HG03045 (cell line): ENCODE measurements at regions not wholly inside any gene's neighbourhood (a gene's known extent, or its start where the extent isn't known, plus 50 kb on each side); places are given as distances from the start of the nearest gene placed in this dataset.

Experiments
- ATAC-seq: cut with Tn5 transposase; IDR thresholded peaks from one replicate; pipeline ENCODE4 v1.9.1; 2021; ENCODE audit warnings: mild to moderate bottlenecking, moderate library complexity; ENCODE audit not compliant: unreplicated experiment

DNA sequence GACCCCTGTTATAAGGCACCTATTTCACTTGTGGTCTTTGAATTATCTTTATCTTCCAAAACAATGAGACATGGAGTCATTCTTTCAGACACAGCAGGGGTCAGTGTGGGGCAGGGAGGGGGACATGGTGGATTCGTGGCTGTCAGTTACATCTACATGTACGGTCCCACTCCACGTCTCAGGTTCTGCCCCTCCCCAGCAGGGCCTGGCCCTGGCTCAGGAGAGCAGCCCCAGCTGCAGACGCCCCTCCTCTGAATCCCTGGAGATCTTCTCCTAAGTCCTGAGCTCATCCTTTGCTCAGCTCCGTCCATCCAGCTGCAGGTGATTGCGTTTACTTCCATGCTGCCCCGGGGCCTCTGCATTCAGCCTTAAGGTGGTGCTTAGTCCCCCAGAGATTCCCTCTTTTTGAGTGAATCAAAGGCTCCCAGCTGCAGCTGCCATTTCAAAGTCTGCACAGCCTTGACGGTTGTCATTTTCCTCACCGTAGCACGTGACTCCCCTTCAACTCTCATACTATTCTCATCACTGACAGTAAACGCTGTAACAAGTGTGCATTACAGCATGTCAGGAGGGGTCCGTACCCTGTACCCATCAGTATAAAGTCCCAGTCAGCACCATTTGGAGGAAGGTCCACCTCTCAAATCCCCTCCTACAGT lies 113.4 kb upstream of the TCERG1L start:
- ATAC-seq = no peak

DNA sequence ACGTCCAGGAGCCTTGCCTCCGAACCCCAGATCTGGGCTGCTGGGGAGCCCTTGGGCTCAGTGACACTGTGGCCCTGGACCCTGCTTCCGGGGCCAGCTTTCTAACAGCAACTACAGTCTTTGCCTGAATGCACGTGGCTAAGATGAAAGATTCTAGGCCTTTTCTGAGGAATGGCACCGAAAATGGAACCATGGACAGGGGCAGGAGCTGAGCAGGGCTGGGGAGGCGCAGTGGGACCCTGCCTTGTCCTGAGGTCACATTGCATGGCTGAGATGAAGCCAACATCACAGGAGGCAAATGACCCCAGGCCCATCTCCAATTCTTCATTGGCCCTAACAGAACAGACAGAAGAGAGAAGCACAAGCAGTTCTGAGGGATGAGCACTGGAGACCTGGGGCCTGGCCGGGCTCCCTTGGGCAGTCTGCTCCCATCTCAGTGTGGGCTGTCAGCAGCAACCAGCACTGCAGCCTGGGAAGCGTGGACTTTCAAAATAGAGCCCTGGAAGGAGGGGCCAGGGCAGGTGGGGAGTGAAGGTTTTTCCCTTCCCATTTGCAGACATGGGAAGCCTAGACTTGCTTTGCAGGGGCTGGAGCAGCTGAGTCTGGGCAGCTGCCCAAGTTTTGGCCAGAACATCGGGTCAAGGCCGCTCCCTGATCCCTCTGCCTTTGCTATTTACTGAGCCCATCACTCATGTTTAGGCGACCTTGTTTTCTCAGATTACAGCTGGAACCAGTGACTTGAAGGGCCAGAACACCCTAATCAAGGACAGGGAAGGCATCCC lies 114.4 kb upstream of the TCERG1L start:
- ATAC-seq = no peak

DNA sequence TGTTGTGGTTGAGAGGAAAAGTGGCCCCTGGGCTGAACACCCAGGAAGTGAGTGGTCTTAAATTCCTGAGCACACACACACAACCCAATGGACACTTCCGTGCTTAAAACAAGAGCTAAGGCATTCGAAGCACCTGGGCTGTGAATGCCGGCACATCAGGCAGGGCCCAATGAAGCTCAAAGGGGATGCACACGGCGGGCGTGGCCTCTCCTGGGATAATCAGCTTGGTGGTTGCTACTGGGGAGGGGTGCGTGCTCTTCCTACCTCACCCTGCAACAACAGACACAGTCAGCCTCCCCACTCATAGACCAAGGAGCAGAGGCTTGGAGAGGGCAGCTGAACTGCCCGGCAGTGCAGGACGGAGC lies 115.0 kb upstream of the TCERG1L start:
- no peak for ATAC-seq

DNA sequence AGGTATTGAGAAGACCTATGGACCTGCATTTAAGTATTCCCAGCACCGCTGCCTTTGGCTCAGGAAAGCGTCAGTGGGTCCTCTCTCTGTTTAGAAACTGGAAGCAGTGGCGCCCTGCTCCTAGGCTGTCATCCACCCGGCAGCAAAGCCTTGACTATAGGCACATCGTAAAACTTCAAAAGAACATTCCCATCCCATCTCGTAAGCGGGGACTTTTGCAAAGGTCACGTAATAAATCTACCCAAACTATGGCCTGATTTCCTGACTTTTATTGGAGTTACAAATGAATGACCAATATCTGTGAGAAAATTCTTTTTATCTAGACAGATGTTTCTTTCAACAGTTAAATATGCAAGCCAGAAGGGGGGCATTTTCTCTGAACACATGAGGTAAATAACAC lies 115.8 kb upstream of the TCERG1L start:
- no peak for ATAC-seq

DNA sequence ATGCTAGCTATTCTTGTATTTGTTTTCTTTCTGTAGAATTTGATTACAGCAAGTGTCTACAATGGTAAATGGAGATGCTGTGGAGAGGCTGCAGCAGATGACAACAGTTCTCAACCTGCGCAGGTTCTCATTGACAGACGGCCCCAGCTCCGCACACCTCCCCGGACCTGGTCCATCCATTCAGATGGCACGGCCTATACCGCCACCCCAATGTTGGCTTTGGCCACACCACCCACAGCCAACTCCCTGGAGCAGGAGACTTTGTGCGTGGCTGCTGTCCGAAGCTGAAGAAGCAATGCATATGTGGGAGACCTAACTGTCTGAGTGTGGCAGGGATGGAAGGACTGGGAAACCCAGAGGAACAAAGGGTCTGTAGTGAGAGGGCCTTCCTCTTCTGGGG lies 116.4 kb upstream of the TCERG1L start:
- no peak for ATAC-seq

DNA sequence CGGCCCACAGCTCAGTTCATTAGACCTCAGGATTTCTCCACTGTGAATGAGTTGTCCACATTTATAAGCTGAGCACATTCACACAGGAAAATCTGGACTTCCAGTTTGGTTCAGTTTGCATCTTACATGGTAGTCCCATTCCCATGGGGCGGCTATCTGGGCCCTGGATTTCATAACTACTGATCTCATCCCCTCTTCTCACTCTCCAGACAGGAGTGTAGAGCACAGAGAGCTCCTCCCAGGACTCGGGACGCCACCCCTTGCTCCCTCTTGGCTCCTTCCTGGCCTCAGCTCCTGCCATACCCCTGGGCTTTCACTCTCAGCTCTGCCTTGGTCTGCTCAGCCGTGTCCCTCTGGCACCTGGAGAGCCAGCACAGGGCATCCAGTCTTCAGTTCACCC lies 117.6 kb upstream of the TCERG1L start:
- no peak for ATAC-seq

DNA sequence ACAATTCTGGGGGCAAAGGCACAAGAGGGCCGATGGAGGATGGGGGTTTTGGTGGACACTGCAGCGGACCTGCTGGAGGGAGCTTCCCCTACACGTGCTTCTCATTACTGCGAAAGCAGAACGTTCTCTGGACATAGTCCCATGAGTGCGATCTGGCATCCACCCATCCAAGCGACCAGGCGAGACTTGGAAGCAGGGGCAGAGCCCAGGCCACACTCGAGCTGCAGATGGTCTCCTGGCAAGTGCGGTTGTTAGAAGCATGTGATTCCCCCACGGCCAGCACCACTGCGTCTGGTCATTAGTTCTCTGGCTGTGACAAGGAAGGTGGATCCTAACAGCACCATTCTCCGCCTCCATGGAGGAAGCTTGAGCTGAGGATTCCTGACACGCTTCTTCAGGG lies 118.4 kb upstream of the TCERG1L start:
- ATAC-seq = no peak

DNA sequence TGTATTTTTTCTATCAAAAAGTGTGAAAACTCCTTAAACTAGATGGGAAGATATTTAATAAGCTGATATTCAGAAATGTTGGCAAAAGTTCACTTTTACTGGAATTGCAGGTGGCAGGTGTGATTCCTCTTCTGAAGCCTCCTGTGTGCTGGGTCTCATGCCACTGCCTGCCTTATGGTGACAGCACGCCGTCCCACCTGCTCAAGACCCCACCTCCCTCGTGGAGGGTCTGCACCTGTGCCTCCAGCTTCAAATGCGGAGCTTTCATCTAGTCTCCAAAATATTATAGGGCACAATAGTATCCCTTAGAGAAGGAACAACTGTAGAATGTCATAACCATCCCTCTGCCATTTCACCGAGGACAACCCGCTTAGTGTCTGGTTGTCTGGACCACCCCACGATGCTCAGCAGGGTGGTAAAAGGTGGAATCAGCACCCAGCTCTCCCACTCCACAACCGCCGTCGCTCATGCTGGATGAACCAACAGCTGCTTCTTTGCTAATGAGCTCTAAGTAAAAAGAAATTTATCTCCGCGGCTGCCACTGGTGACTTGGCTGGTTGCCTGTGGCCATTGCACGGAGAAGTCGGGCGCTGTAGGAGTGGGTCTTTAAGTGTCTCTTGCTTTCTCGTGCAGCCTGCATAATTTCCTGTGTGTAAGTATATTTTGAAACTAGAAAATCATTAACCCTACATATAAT lies 119.3 kb upstream of the TCERG1L start:
- ATAC-seq = no peak

DNA sequence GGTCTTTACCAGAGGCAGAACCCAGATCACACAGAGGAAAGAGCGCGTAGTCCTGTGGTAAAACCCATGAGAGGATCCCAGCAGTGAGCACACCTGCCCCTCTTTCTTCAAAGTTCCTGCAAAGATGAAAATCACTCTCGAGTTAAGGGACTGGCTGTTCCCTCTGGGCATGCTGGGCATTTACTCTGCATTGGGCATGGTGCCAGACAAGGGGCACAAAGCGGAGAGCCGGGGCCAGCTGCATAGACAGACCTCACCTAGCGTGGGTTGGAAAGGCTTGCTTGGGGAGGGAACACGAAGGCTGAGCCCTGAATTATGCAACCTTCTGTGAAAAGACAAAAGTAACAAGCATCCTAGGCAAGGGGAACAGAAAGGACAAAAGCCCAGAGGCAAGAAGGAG lies 120.0 kb upstream of the TCERG1L start:
- ATAC-seq = no peak

DNA sequence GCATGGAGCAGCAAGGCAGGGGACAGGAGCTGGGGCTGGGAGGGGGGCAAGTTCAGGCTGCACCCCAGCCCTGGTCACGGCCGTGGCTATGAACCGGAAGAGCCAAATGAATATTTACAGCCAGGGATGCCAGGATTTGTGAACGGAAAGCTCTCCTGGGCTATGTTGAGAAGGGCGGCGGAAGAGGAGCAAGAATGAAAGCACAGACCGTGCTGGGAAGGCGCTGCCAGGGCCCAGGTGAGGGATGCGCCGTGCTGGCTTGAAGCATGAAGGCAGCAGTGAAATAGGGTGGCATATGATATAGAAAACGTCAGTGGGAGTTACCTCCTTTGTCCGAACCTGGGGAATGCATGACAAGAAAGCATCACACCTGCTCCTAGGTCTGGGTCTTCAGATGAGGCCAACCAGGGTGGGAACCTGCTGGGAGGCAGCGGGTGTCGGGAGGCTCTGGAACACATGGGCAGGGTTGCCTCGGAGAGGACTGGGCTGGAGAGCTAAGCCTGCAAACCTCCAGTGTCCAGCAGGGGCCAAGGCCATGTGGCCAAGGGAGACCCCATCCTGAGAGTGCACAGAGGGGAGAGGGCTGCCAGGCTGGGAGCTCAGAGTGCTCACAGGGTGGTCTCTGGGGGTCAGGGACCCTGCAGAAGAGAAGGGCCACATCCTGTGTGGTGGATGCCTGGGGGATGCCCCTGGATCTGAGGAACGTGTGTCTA lies 120.6 kb upstream of the TCERG1L start:
- ATAC-seq = no peak

DNA sequence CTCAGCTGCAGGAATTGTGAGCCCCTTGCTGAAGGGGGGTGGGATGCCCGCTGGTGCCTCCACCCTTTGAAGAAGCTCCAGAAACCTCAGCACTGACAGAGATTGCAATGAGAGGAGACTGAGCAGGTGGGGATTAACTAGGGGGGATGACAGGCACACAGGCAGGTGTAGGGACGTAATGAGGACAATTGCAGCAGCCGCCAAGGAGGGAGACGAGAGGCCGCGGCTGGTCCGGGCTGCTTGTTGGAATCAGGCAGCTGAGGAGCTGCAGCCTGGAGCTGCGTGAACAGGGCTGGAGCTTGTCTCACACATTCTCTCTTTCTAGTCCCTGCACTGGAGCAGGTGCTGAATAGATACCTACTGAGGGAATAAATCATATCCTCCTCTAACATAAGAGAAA lies 122.0 kb upstream of the TCERG1L start:
- no peak for ATAC-seq

DNA sequence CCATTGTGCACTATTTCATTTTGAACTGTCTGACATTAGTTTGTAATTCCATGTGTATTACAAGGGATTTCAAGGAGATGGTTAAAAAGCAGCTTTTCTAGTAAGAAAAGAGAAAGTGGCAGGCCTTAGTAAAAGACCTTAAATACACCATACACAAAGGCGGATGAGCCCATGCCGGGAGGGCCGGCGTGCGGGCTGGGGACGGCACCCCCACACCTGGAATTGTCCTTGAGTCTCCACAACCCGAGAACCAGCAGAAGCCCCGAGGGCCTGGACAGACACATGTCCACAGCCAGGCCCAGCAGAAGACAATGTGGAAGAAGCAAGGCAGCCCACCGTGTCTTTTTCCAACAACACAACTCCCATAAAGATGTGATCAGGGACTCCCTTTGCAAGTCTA lies 123.7 kb upstream of the TCERG1L start:
- ATAC-seq = no peak

DNA sequence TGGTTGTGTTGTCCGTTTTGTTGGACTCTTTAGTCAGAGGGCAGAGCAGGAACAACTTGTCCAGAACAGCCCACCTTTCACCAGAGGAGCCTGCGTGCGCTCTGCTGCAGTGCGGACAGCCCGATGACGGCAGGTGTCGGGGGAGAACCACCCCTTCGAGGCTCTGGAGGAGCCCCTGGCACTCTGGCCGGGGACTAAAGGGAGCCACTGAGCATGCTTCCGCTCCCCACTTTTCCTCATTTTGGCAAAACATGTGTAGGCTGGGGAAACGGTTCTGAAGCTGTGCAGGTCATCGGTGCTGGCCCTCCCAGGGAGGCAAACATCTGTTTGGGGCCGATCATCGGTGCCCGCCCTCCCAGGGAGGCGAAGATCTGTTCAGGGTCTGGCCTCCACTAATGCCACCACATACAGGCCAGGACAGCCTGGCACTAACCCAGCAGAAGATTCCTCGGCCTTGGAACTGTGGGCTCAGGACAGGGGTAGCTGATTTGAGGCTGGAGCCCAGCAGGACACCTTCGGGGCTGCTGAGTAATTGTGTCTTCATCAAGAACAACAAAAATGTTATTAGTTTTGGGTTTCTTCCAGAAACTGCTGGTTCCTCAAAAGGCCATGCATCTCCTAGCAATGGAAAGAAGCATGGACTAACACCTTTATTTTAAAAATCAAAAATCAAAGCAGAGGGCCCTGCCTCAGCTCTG lies 124.4 kb upstream of the TCERG1L start:
- no peak for ATAC-seq

DNA sequence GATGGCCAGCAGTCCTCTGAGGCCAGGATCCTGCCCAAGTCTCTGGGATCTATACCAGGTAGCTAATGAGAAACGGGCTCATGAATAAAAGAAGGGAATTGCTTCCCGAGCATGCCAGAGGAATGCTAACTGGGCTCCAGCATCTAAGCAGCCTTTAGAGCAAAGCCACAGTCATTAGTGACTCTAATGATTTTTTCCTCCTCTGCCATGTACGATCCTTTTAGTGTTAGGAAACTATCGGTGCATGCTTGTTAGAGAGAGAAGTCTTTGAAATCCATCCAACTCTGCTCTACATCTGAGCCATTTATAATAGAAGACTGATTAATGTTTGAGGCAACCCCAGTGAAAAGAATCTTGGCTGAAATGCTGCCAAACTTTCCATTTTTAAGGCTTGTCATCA lies 124.9 kb upstream of the TCERG1L start:
- ATAC-seq = no peak

DNA sequence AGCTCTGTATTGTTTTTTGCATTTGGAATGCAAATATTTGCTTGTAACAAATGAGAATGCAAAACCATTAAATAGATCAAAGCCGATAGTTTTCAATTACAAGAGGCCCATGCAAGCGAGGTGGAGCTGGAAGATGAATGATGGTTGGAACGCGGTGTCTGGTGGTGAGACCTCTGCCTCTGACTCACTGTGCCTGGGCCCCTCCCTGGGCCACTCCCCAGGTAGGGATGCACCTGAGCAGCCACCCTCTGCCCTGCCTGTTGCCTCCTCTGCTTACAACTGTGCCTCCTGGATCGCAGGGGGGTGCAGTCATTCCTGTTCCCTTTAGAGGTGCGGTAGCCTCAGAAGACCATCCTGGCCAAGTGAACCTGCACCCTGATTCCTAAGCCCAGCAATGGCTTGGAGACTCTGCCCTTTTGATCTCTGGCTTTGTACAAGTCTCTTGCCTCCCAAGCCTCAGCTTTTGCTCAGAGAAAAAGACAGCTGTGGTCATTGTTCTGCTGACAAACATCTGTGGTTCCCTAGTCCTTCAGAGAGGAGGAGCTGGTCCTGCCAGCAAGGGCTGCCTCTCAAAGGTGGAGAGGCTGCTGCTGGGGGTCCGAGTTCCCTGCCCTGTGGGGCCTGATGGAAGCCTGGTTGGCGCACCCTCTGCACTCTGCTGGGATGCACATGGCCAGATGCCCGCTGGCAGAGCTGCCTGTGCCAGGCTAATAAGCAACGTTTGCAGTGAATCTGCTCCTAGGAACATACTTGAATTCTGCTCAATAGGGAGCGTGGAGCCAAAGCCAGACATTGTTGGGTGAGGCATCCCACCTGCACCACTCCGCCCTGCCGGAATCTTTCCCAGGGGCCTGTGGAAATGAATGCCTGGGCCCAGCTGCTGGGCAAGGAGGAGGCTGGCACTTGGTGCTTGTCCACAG lies 126.3 kb upstream of the TCERG1L start:
- no peak for ATAC-seq

DNA sequence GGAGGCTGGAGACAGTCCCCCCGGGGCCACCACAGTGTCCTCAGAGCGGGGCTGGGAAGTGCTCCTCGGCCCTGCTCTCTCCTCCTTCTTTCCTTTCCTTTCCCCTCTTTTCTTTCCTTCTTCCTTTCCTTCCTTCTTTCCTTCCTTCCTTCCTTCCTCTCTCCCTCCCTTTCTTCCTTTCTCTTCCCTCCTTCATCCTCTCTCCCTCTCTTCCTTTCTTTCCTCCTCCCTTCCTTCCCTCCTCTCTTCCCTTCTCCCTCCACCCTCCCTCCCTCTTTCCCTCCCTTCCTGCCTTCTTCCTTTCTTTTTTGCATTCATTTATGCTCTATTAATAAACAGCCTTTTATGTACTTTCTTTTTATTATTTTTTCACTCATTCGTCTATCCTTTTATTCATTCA lies 127.1 kb upstream of the TCERG1L start:
- ATAC-seq = no peak

DNA sequence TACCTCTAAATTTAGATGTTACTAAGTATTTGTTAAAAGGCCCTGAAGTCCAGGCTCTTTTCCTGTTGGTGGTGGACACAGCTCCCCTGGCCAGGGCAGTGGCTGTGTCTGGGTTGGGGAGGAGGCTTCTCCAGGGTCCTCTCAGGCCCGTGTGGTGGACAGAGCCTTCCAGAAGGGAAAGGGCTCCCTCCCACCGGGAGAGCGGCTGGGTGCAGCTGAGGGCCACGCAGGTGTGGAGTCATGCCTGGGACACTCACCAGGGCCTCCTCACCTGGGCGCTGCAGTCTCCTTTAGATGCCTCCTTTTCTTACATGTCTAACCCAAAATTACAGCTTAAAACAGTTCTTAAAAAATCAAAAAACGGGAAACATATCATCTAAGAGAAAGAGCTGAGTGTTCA lies 128.2 kb upstream of the TCERG1L start:
- ATAC-seq = no peak

DNA sequence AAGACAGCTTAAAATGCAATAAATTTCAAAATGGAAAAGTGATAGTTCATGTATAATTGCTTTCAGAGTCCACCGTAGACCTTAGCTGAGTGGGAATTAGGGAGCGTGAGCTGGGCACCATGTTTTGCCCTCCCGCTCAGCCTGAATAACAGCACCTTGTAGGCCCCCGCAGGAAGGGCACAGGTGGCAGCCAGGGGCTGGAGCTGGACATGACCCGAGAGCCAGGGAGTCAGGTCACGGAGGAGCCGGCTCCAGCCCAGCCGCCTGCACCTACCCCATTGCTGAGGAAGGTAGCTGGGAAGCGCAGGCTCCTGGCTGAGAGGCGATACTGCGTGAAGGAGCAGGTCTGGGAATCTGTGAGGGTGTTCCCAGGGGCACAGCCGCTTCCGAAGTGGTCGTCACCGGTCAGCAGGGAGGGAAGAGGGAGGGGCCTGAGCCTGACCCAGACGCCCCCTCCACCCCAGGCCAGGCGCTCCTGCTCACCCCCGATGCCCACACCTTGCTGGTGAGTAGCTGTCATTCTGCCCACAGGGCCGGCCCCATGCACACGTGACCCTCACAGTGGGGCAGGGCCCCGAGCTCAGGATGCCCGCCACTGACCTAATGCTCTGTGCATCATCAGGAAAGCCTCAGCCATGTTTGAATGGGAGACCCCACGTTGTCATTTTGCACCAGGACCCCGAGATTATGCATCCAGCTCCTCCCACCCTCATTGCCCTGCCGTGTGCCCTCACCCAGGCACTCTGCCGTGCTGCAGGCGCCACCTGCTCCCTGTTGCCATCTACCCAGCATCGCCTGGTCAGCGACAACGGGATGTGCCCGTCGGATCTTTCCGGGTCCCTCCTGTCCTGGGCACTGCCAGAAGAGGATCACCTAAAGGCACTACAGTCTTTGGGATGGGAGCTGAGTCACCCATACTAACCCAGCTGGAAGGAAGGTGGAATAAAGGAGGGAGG lies 129.2 kb upstream of the TCERG1L start:
- ATAC-seq = no peak

DNA sequence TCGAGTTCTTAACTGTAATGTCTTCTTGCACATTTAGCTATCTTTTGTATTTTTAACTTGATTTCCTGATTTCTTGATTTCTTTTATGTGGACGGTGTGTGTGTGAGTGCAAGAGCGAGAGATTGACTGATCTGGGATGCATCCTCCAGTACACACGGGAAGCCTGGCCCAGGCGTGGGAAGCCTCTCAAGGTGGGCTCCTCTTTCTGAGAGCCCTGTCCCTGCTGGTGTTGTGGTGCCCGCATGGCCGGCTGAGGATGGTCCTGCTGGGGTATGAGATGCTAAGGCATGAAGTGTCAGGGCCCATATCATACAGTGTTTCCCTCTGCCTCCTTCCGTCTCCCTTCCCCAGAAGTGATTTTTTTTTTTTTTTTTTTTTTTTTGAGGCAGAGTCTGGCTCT lies 130.8 kb upstream of the TCERG1L start:
- no peak for ATAC-seq
